ENCODE measurements at regions not wholly inside any gene's neighbourhood (a gene's known extent, or its start where the extent isn't known, plus 50 kb on each side); places are given as distances from the start of the nearest gene placed in this dataset.

- peaks cover 0 to 6% (median 3%) of the 10 kb centered on the region in 4 donors for H3K4me1 ChIP-seq
- 74 to 83% methylated on average over 5 of the region's 5 CpGs for WGBS, 2 donors
- TF ChIP-seq POLR2A (IDR thresholded peaks at IDR 0.05) (no peak), POLR2AphosphoS5 (IDR thresholded peaks at IDR 0.05) (no peak)
- DNase-seq, result no peak
- H3K4me3 ChIP-seq, result no peak overlapping the region
- ATAC-seq (ENCODE audit: low FRiP score in 2 of 2), result no peak
- H3K27me3 ChIP-seq, result no peaks in the 10 kb centered on the region
- H3K36me3 ChIP-seq, result no peaks in the 10 kb centered on the region
- H3K27ac ChIP-seq, result peak overlapping the region in 1 of 4 donors; percentile 3
- no peaks in the 10 kb centered on the region for H3K9me3 ChIP-seq
These were observed 185.2 kb upstream of the SLC38A2 start for GRCh38 chr12:46557539-46558373.

DNA sequence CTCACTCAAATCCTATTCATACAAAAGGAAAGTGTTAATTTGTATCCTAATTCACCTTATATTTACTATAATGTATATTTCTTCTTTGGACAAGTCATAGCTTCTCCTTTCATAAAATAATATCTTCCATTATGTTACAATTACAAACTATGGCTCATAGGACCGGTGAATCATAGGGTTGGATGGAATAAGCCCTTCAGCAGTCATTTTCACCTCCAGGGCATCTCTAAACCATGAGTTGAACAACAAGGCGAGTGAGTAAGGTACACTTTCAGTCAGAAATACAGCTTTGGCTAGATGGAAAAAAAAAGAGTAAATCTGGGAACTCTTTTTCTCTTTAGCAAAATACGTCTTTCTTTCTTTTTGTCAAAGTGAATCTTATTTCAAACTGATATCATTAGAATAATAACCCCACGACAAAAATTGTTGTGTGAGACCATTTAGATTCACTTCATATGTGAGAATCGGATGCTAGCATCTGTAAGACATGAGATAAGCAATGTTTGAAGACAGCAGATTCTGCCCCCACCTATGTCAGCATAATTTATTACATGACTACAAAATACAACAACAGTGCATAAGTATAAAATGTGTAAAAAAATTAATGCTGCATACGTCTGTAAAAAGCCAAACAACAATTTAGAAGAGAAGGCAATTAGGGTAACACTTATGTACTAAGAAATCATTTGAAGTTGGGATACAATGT lies 184.4 kb upstream of the SLC38A2 start:
- DNase-seq, result no peak
- Histone ChIP-seq H3K27ac (peak overlapping the region in 2 of 4 donors; percentile 1 to 3), H3K4me3 (no peak overlapping the region), H3K4me1 (no peaks in the 10 kb centered on the region), H3K36me3 (no peaks in the 10 kb centered on the region), H3K27me3 (no peaks in the 10 kb centered on the region), H3K9me3 (no peaks in the 10 kb centered on the region)
- peak in 1 of 2 donors; percentile 56 for ATAC-seq (ENCODE audit: low FRiP score in 2 of 2)
- TF ChIP-seq POLR2A (IDR thresholded peaks at IDR 0.05) (no peak), CTCF (IDR thresholded peaks at IDR 0.05) (no peak), EP300 (IDR thresholded peaks at IDR 0.05) (no peak), POLR2AphosphoS5 (IDR thresholded peaks at IDR 0.05) (no peak)
- WGBS, 2 donors, result 79 to 83% methylated on average over 6 of the region's 6 CpGs

- WGBS, 2 donors, result 53 to 64% methylated on average over 2 of the region's 2 CpGs
These were observed 183.6 kb upstream of the SLC38A2 start for GRCh38 chr12:46556105-46556559.

DNA sequence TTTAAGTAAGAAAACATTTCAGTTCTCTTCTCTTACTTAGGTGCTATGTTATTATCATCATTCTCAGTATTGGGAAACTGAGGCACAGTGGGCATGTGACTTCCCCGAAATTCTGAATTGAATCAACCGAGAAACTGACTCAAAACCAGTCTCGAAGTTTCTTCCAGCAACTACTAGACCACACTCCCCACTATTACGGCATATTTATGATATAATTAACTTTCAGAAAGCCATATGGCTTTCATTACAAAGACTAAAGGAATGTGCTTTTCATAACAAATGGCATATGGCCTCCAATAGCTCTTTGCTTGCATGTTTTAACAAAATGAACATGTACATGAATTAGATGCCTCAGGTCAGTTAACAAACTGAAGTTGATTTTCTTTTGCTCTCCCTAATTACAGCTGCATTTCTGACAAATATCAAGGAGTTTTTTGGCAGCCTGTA lies 182.9 kb upstream of the SLC38A2 start:
- DNase-seq (no peak), ATAC-seq (ENCODE audit: low FRiP score in 2 of 2) (peak in 1 of 2 donors; percentile 47)
- no peak for TF ChIP-seq EP300 (IDR thresholded peaks at IDR 0.05)
- TF ChIP-seq POLR2A (IDR thresholded peaks at IDR 0.05), result no peak
- no peak for TF ChIP-seq CTCF (IDR thresholded peaks at IDR 0.05)
- TF ChIP-seq POLR2AphosphoS5 (IDR thresholded peaks at IDR 0.05), result no peak
- Histone ChIP-seq H3K4me1 (no peaks in the 10 kb centered on the region), H3K36me3 (no peaks in the 10 kb centered on the region), H3K27me3 (no peaks in the 10 kb centered on the region), H3K9me3 (no peaks in the 10 kb centered on the region), H3K27ac (peak overlapping the region in 2 of 4 donors; percentile 19 to 35), H3K4me3 (no peak overlapping the region)
- 74 to 81% methylated on average over 4 of the region's 4 CpGs for WGBS, 2 donors

More at GRCh38 chr12:46556105-46556559, 183.6 kb upstream of the SLC38A2 start:
- Histone ChIP-seq H3K9me3 (no peaks in the 10 kb centered on the region), H3K27me3 (no peaks in the 10 kb centered on the region), H3K36me3 (no peaks in the 10 kb centered on the region), H3K4me1 (no peaks in the 10 kb centered on the region), H3K4me3 (no peak overlapping the region), H3K27ac (no peak overlapping the region)
- ATAC-seq (ENCODE audit: low FRiP score in 2 of 2), result peak; percentile 55 to 80
- no peak for DNase-seq
- TF ChIP-seq EP300 (IDR thresholded peaks at IDR 0.05) (no peak), CTCF (IDR thresholded peaks at IDR 0.05) (no peak), POLR2A (IDR thresholded peaks at IDR 0.05) (no peak), POLR2AphosphoS5 (IDR thresholded peaks at IDR 0.05) (no peak)

GRCh38 chr12:46554460-46554859 lies 181.9 kb upstream of the SLC38A2 start:
- ATAC-seq (ENCODE audit: low FRiP score in 2 of 2), result no peak

More at GRCh38 chr12:46554460-46554859, 181.9 kb upstream of the SLC38A2 start:
- Histone ChIP-seq H3K27me3 (no peaks in the 10 kb centered on the region), H3K36me3 (no peaks in the 10 kb centered on the region), H3K4me1 (no peaks in the 10 kb centered on the region), H3K4me3 (no peak overlapping the region), H3K9me3 (no peaks in the 10 kb centered on the region), H3K27ac (no peak overlapping the region)
- no peak for DNase-seq
- WGBS, 2 donors, result 94 to 97% methylated on average over 2 of the region's 2 CpGs
- no peak for TF ChIP-seq EP300 (IDR thresholded peaks at IDR 0.05)
- no peak for TF ChIP-seq POLR2AphosphoS5 (IDR thresholded peaks at IDR 0.05)
- TF ChIP-seq POLR2A (IDR thresholded peaks at IDR 0.05), result no peak
- TF ChIP-seq CTCF (IDR thresholded peaks at IDR 0.05), result no peak

All from upper lobe of left lung (tissue), 6 donors.